Spleen (tissue), 11 donors: ENCODE measurements at regions not wholly inside any gene's neighbourhood (a gene's known extent, or its start where the extent isn't known, plus 50 kb on each side); places are given as distances from the start of the nearest gene placed in this dataset.

Source experiments
- DNase-seq: peaks from one replicate; pipeline ENCODE4 v3.0.0-alpha.2; 2020
- H3K27ac ChIP-seq, 8 donors: fragments of 200-600 bp; sonication (generic) in 7 of 8; 1 replicate in 4 of 8; 2 replicates in 4 of 8; pipeline versions ENCODE4 v1.5.0 to v1.8.0; 2016 to 2021; ENCODE audit warnings: inconsistent platforms in 4 of 8, mild to moderate bottlenecking in 4 of 8, moderate library complexity in 1 of 8
- H3K27me3 ChIP-seq, 7 donors: fragments of 200-600 bp; sonication (generic) in 6 of 7; replicated peaks in 1 of 7; 1 replicate in 4 of 7; 2 replicates in 3 of 7; pipeline versions ENCODE4 v1.5.0 to v1.8.0; 2016 to 2021; ENCODE audit warnings: inconsistent platforms in 3 of 7, mild to moderate bottlenecking in 1 of 7
- H3K36me3 ChIP-seq, 6 donors: fragments of 200-600 bp; sonication (generic) in 5 of 6; 1 replicate in 4 of 6; 2 replicates in 2 of 6; pipeline versions ENCODE4 v1.5.0 to v1.8.0; 2016 to 2021; ENCODE audit warnings: inconsistent platforms in 2 of 6
- H3K4me1 ChIP-seq, 6 donors: fragments of 200-600 bp; sonication (generic) in 5 of 6; 1 replicate in 3 of 6; 2 replicates in 3 of 6; pipeline versions ENCODE4 v1.5.0 to v1.8.0; 2016 to 2021; ENCODE audit warnings: inconsistent platforms in 3 of 6
- H3K4me3 ChIP-seq, 8 donors: fragments of 200-600 bp; sonication (generic) in 7 of 8; 1 replicate in 4 of 8; 2 replicates in 4 of 8; pipeline versions ENCODE4 v1.5.0 to v1.8.0; 2016 to 2021; ENCODE audit warnings: inconsistent platforms in 4 of 8, mild to moderate bottlenecking in 4 of 8, moderate library complexity in 2 of 8
- H3K9me3 ChIP-seq, 8 donors: fragments of 200-600 bp; sonication (generic) in 7 of 8; 1 replicate in 4 of 8; 2 replicates in 4 of 8; pipeline versions ENCODE4 v1.5.0 to v1.8.0; 2016 to 2021; ENCODE audit warnings: inconsistent platforms in 4 of 8
- CTCF ChIP-seq, 11 experiments: fragments of 200-600 bp in 7 of 11; fragments of 450-650 bp in 4 of 11; sonication (generic) in 4 of 11; IDR thresholded peaks in 8 of 11; conservative IDR thresholded peaks in 3 of 11; 1 replicate in 7 of 11; 2 replicates in 4 of 11; pipeline versions ENCODE4 v1.4.0 to v1.8.0; 2016 to 2021; ENCODE audit warnings: antibody characterized with exemption in 11 of 11, inconsistent platforms in 4 of 11, mild to moderate bottlenecking in 1 of 11
- POLR2A ChIP-seq, 3 donors: fragments of 450-650 bp; IDR thresholded peaks; one replicate each; pipeline ENCODE4 v1.5.1; 2017; ENCODE audit warnings: antibody characterized with exemption in 3 of 3, mild to moderate bottlenecking in 1 of 3
- POLR2AphosphoS5 ChIP-seq, 3 donors: sonication (generic); formaldehyde crosslinking; IDR thresholded peaks; one replicate each; pipeline ENCODE4 v1.5.1; 2017; ENCODE audit warnings: antibody characterized with exemption in 3 of 3
- WGBS, 5 donors: extraction: QIAGEN DNeasy Blood & Tissue Kit in 3 of 5; methylation state at CpG; one replicate each; pipeline versions ENCODE4 v1.1.5 to v1.1.7; 2013 to 2018; 5-methylcytosine and 5-hydroxymethylcytosine counted together
- intact Hi-C: fragments of 100-400 bp; cut with DNase I; formaldehyde crosslinking; loops from one replicate; pipeline ENCODE4 v1.15.0; 2023; ENCODE audit warnings: low total_unique reads
- donor health status: healthy with polysubstance abuse.
- donor health status: DM: no; HTN: no; CAD: no; lungs with moderate emphysema.
- donor health status: DM: no; HTN: no; CAD: no.
- donor health status: Bipolar disorder and iron deficiency.
- donor health status: healthy.
- donor health status: DM: no; HTN: no; CAD: no.
- donor health status: DM: yes; HTN: yes; CAD: no.

GRCh38 chr11:29900382-29900781 is 116.4 kb downstream of the KCNA4 start:
- intact Hi-C loops, result no loop called here
- Histone ChIP-seq H3K27me3 (no peaks in the 10 kb centered on the region), H3K27ac (no peak overlapping the region), H3K36me3 (no peaks in the 10 kb centered on the region), H3K9me3 (peaks cover 0 to 16% (median 13%) of the 10 kb centered on the region in 8 donors), H3K4me1 (no peaks in the 10 kb centered on the region), H3K4me3 (no peak overlapping the region)
- no peak for DNase-seq
- TF ChIP-seq POLR2A (IDR thresholded peaks at IDR 0.05) (no peak), CTCF (IDR thresholded peaks at IDR 0.05 in 8 of 11, conservative IDR thresholded peaks at IDR 0.05 in 3 of 11) (no peak), POLR2AphosphoS5 (IDR thresholded peaks at IDR 0.05) (no peak)

GRCh38 chr11:29879560-29879959 is 137.3 kb downstream of the KCNA4 start:
- Histone ChIP-seq H3K4me1 (no peaks in the 10 kb centered on the region), H3K36me3 (no peaks in the 10 kb centered on the region), H3K27ac (no peak overlapping the region), H3K4me3 (no peak overlapping the region), H3K9me3 (peaks cover 0 to 37% (median 22%) of the 10 kb centered on the region in 8 donors), H3K27me3 (no peaks in the 10 kb centered on the region)
- intact Hi-C loops, result no loop called here
- DNase-seq, result no peak
- 59 to 73% (median 64%) methylated on average over 6 of the region's 6 CpGs for WGBS, 5 donors
- no peak for TF ChIP-seq CTCF (IDR thresholded peaks at IDR 0.05 in 8 of 11, conservative IDR thresholded peaks at IDR 0.05 in 3 of 11)
- no peak for TF ChIP-seq POLR2AphosphoS5 (IDR thresholded peaks at IDR 0.05)
- no peak for TF ChIP-seq POLR2A (IDR thresholded peaks at IDR 0.05)

GRCh38 chr11:29876192-29876591 is 140.6 kb downstream of the KCNA4 start:
- DNase-seq, result no peak
- intact Hi-C loops, result no loop called here
- Histone ChIP-seq H3K36me3 (no peaks in the 10 kb centered on the region), H3K27me3 (no peaks in the 10 kb centered on the region), H3K4me3 (no peak overlapping the region), H3K4me1 (no peaks in the 10 kb centered on the region), H3K27ac (no peak overlapping the region), H3K9me3 (peaks cover 0 to 28% (median 11%) of the 10 kb centered on the region in 8 donors)
- TF ChIP-seq CTCF (IDR thresholded peaks at IDR 0.05 in 8 of 11, conservative IDR thresholded peaks at IDR 0.05 in 3 of 11) (no peak), POLR2A (IDR thresholded peaks at IDR 0.05) (no peak), POLR2AphosphoS5 (IDR thresholded peaks at IDR 0.05) (no peak)
- WGBS, 5 donors, result 48 to 81% (median 77%) methylated on average over 1 of the region's 1 CpG

- Histone ChIP-seq H3K27me3 (no peaks in the 10 kb centered on the region), H3K36me3 (no peaks in the 10 kb centered on the region), H3K27ac (no peak overlapping the region), H3K4me1 (no peaks in the 10 kb centered on the region), H3K4me3 (no peak overlapping the region), H3K9me3 (peaks cover 0 to 5% (median 0%) of the 10 kb centered on the region in 8 donors)
- 81 to 95% (median 90%) methylated on average over 1 of the region's 1 CpG for WGBS, 5 donors
- intact Hi-C loops, result no loop called here
- no peak for DNase-seq
- TF ChIP-seq CTCF (IDR thresholded peaks at IDR 0.05 in 8 of 11, conservative IDR thresholded peaks at IDR 0.05 in 3 of 11) (no peak), POLR2A (IDR thresholded peaks at IDR 0.05) (no peak), POLR2AphosphoS5 (IDR thresholded peaks at IDR 0.05) (no peak)
Observed at GRCh38 chr11:29847219-29847618, 169.6 kb downstream of the KCNA4 start.
